Transverse colon (tissue), 4 donors: ENCODE measurements at regions not wholly inside any gene's neighbourhood (a gene's known extent, or its start where the extent isn't known, plus 50 kb on each side); places are given as distances from the start of the nearest gene placed in this dataset.

ENCODE experiments used
- DNase-seq: peaks from one replicate; pipeline ENCODE4 v3.0.0-alpha.2; 2019
- H3K27ac ChIP-seq, 4 donors: fragments of 200-600 bp; sonication (generic); 2 replicates each; pipeline ENCODE4 v1.5.1; 2016 to 2018; ENCODE audit warnings: inconsistent platforms in 4 of 4
- H3K27me3 ChIP-seq: fragments of 200-600 bp; sonication (generic); 2 replicates; pipeline ENCODE4 v1.5.1; 2017; ENCODE audit warnings: inconsistent platforms
- H3K36me3 ChIP-seq, 4 donors: fragments of 200-600 bp; sonication (generic); 2 replicates each; pipeline ENCODE4 v1.5.1; 2017 to 2019; ENCODE audit warnings: inconsistent platforms in 4 of 4
- H3K4me1 ChIP-seq, 4 donors: fragments of 200-600 bp; sonication (generic); 2 replicates each; pipeline ENCODE4 v1.5.1; 2017 to 2020; ENCODE audit warnings: inconsistent platforms in 4 of 4
- H3K4me3 ChIP-seq, 4 donors: fragments of 200-600 bp; sonication (generic); 1 replicate in 1 of 4; 2 replicates in 3 of 4; pipeline versions ENCODE4 v1.5.1 to v1.6.1; 2017 to 2019; ENCODE audit warnings: inconsistent platforms in 4 of 4
- H3K9me3 ChIP-seq, 2 donors: fragments of 200-600 bp; sonication (generic); 2 replicates each; pipeline ENCODE4 v1.5.1; 2017 to 2019; ENCODE audit warnings: inconsistent platforms in 2 of 2
- EP300 ChIP-seq: sonication (generic); formaldehyde crosslinking; IDR thresholded peaks from one replicate; pipeline ENCODE4 v1.6.1; 2017; ENCODE audit warnings: antibody characterized with exemption, low read depth
- POLR2A ChIP-seq: fragments of 450-650 bp; IDR thresholded peaks from one replicate; pipeline ENCODE4 v1.6.1; 2016; ENCODE audit warnings: antibody characterized with exemption, mild to moderate bottlenecking, moderate library complexity
- POLR2AphosphoS5 ChIP-seq, 3 donors: sonication (generic); formaldehyde crosslinking; IDR thresholded peaks; one replicate each; pipeline ENCODE4 v1.6.1; 2016; ENCODE audit warnings: antibody characterized with exemption in 3 of 3
- WGBS, 2 donors: methylation state at CpG; one replicate each; pipeline ENCODE4 v1.1.5; 2018; ENCODE audit warnings: low coverage in 1 of 2; 5-methylcytosine and 5-hydroxymethylcytosine counted together
- in situ Hi-C, 4 donors: fragments of 200-750 bp; cut with MboI; loops; one replicate each; pipeline versions ENCODE4 v1.15.0 to v1.15.1; 2017; ENCODE audit warnings: low sequenced_read_pairs in 3 of 4, low pct_ligation_motif_present in 1 of 4, low pct_unique_long_range_greater_than_20kb in 1 of 4
- intact Hi-C: fragments of 100-400 bp; cut with DNase I; formaldehyde crosslinking; loops from one replicate; pipeline ENCODE4 v1.15.1; 2023; ENCODE audit warnings: low total_unique reads
- TF ChIP-seq, protein P1 (sequence below), 5 experiments: fragments of 200-600 bp in 3 of 5; fragments of 450-650 bp in 2 of 5; sonication (generic) in 3 of 5; IDR thresholded peaks; 1 replicate in 2 of 5; 2 replicates in 3 of 5; pipeline ENCODE4 v1.5.1; 2016 to 2017; ENCODE audit warnings: antibody characterized with exemption in 5 of 5, inconsistent platforms in 3 of 5, mild to moderate bottlenecking in 2 of 5, moderate library complexity in 1 of 5

- Histone ChIP-seq H3K9me3 (peaks cover 0 to 3% of the 10 kb centered on the region in 2 donors), H3K27ac (no peak overlapping the region), H3K36me3 (no peaks in the 10 kb centered on the region), H3K4me1 (no peaks in the 10 kb centered on the region), H3K4me3 (no peak overlapping the region), H3K27me3 (no peaks in the 10 kb centered on the region)
- in situ Hi-C loops (no loop called here), intact Hi-C loops (no loop called here)
- no peak for DNase-seq
- TF ChIP-seq POLR2A (no peak), POLR2AphosphoS5 (IDR thresholded peaks at IDR 0.05) (no peak), EP300 (no peak)
- TF ChIP-seq, protein P1, sequence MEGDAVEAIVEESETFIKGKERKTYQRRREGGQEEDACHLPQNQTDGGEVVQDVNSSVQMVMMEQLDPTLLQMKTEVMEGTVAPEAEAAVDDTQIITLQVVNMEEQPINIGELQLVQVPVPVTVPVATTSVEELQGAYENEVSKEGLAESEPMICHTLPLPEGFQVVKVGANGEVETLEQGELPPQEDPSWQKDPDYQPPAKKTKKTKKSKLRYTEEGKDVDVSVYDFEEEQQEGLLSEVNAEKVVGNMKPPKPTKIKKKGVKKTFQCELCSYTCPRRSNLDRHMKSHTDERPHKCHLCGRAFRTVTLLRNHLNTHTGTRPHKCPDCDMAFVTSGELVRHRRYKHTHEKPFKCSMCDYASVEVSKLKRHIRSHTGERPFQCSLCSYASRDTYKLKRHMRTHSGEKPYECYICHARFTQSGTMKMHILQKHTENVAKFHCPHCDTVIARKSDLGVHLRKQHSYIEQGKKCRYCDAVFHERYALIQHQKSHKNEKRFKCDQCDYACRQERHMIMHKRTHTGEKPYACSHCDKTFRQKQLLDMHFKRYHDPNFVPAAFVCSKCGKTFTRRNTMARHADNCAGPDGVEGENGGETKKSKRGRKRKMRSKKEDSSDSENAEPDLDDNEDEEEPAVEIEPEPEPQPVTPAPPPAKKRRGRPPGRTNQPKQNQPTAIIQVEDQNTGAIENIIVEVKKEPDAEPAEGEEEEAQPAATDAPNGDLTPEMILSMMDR (IDR thresholded peaks at IDR 0.05): no peak
- 39 to 54% methylated on average over 3 of the region's 3 CpGs for WGBS, 2 donors
Measured at GRCh38 chr12:28925719-28926376, 223.2 kb upstream of the FAR2 start.

DNA sequence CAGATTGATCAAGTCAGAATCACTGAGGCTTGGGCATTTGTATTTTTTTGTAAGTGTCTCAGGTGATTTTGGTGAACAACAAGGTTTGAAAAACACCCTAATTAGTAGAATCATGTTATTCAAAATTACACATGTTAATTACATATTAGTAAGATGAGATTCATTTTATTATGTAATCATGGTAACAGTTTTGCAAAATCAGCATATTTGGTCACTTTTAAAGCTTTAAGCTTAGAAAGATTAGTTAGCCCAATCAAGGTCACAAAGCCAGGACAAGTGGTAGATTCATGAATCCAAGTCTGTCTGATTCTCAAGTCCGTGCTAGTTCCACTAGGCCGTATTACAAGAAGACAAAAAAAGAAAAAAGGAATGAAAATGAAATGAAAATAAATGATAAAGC lies 218.4 kb upstream of the FAR2 start:
- no peak overlapping the region for H3K4me3 ChIP-seq
- no peaks in the 10 kb centered on the region for H3K4me1 ChIP-seq
- H3K9me3 ChIP-seq: no peaks in the 10 kb centered on the region
- in situ Hi-C loops: no loop called here
- WGBS, 2 donors: 78 to 85% methylated on average over 2 of the region's 2 CpGs
- TF ChIP-seq, protein P1 (IDR thresholded peaks at IDR 0.05): no peak
- TF ChIP-seq EP300: no peak
- TF ChIP-seq POLR2AphosphoS5 (IDR thresholded peaks at IDR 0.05): no peak
- TF ChIP-seq POLR2A: no peak
- H3K36me3 ChIP-seq: no peaks in the 10 kb centered on the region
- no peaks in the 10 kb centered on the region for H3K27me3 ChIP-seq
- no peak for DNase-seq
- H3K27ac ChIP-seq: no peak overlapping the region
- intact Hi-C loops: no loop called here

DNA sequence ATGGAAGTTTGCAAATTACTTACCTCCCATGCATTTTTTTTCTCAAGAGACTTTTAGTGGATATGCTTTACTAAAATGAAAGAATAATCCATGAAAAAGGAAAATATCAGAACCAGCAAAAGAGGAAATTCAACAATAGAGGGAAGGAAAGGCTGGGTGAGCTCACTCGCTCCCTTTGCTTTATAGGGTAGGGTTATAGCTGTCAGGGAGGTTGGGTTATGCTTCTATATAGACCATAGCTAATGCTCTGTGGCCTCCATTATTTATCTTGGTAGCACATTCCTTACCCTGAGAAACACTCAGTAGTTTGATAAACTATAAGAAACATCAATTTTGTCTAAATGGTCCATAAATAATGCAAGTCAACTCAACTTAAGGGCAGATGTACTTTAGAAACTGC lies 215.9 kb upstream of the FAR2 start:
- Histone ChIP-seq H3K27me3 (no peaks in the 10 kb centered on the region), H3K9me3 (no peaks in the 10 kb centered on the region), H3K36me3 (no peaks in the 10 kb centered on the region), H3K27ac (no peak overlapping the region), H3K4me1 (no peaks in the 10 kb centered on the region), H3K4me3 (no peak overlapping the region)
- intact Hi-C loops (no loop called here), in situ Hi-C loops (no loop called here)
- WGBS, 2 donors: 79 to 82% methylated on average over 1 of the region's 1 CpG
- TF ChIP-seq POLR2A (no peak), POLR2AphosphoS5 (IDR thresholded peaks at IDR 0.05) (no peak), EP300 (no peak)
- TF ChIP-seq, protein P1 (IDR thresholded peaks at IDR 0.05): no peak
- no peak for DNase-seq

DNA sequence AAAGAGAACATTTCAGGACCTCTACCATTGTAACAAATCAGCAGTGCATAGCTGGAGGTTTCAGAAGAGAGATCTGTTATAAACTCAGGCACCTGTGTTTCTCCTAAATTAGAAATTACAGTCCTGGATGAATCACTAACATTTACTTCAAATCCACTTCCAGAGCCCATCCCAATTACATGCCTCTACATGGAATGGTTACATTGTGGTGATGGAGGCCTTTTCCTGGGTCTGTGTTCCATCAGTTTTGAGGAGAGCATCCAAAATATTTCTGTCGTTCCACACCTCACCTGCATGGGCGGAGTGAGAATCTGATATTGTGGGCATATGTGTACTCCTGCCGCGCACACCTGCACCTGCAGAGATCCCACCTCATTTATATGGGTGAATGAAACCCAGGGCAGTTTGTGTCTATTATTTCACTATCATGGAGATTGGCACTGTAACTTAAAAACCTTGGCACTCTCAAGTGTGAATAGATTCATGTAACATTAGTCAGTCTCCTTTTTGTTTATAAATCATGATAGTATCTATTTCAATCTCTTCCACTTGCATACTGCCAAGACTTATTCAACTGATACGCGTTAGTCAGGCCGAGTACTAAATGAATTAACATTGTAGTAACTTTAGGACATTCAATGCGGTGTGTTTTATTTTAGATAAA lies 215.1 kb upstream of the FAR2 start:
- no peaks in the 10 kb centered on the region for H3K9me3 ChIP-seq
- TF ChIP-seq POLR2AphosphoS5 (IDR thresholded peaks at IDR 0.05) (no peak), EP300 (no peak), POLR2A (no peak)
- TF ChIP-seq, protein P1 (IDR thresholded peaks at IDR 0.05): no peak
- H3K4me1 ChIP-seq: no peaks in the 10 kb centered on the region
- DNase-seq: no peak
- in situ Hi-C loops: no loop called here
- H3K4me3 ChIP-seq: no peak overlapping the region
- intact Hi-C loops: no loop called here
- H3K36me3 ChIP-seq: no peaks in the 10 kb centered on the region
- no peaks in the 10 kb centered on the region for H3K27me3 ChIP-seq
- WGBS, 2 donors: 72 to 82% methylated on average over 5 to 8 of the region's 8 CpGs
- no peak overlapping the region for H3K27ac ChIP-seq
